VCaP (cell line): ENCODE measurements at regions not wholly inside any gene's neighbourhood (a gene's known extent, or its start where the extent isn't known, plus 50 kb on each side); places are given as distances from the start of the nearest gene placed in this dataset.
"Not testable (repeated sequence)": the region's sequence is repeated elsewhere in the genome, so short reads cannot be mapped to it uniquely, and the experiment has no call there.

Experiments used
- H3K27ac ChIP-seq: fragments of 450-650 bp; 2 replicates; pipeline ENCODE4 v1.5.1; 2017
- TF ChIP-seq, protein P1 (sequence below): fragments of 450-650 bp; conservative IDR thresholded peaks from 2 replicates; pipeline ENCODE4 v1.5.1; 2017; ENCODE audit warnings: mild to moderate bottlenecking, moderate library complexity

DNA sequence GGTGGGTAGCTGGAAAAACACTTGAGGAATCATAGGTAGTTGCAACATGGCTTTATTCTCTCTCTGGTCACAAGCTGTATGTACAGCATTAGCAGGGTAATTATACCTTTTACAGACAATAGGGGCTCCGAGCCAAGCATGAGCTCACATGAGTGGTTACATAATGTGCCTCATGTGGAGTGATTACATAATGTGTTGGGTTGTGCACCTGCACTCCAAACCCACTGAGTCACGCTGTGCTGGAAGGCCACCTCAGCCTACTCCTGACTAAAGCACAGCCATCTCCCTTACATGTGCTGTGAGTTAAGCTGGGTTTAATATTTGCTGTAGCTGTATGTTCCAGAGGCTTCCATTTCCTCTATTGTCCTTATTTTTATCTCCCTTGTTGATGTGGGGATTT lies 348.7 kb upstream of the SEMA3C start:
- H3K27ac ChIP-seq: no peak overlapping the region
- TF ChIP-seq, protein P1, sequence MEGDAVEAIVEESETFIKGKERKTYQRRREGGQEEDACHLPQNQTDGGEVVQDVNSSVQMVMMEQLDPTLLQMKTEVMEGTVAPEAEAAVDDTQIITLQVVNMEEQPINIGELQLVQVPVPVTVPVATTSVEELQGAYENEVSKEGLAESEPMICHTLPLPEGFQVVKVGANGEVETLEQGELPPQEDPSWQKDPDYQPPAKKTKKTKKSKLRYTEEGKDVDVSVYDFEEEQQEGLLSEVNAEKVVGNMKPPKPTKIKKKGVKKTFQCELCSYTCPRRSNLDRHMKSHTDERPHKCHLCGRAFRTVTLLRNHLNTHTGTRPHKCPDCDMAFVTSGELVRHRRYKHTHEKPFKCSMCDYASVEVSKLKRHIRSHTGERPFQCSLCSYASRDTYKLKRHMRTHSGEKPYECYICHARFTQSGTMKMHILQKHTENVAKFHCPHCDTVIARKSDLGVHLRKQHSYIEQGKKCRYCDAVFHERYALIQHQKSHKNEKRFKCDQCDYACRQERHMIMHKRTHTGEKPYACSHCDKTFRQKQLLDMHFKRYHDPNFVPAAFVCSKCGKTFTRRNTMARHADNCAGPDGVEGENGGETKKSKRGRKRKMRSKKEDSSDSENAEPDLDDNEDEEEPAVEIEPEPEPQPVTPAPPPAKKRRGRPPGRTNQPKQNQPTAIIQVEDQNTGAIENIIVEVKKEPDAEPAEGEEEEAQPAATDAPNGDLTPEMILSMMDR: no peak

DNA sequence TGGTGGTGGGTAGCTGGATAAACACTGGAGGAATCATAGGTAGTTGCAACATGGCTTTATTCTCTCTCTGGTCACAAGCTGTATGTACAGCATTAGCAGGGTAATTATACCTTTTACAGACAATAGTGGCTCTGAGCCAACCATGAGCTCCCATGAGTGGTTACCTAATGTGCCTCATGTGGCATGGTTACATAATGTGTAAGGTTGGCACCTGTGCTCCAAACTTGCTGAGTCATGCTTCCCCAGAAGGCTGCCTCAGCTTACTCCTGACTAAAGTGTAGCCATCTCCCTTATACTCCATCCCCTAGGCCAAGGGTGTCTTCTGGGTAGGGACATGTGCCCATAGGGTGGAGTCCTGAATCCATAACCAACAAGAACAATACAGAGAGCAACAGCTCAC lies 345.3 kb upstream of the SEMA3C start:
- H3K27ac ChIP-seq: no peak overlapping the region

DNA sequence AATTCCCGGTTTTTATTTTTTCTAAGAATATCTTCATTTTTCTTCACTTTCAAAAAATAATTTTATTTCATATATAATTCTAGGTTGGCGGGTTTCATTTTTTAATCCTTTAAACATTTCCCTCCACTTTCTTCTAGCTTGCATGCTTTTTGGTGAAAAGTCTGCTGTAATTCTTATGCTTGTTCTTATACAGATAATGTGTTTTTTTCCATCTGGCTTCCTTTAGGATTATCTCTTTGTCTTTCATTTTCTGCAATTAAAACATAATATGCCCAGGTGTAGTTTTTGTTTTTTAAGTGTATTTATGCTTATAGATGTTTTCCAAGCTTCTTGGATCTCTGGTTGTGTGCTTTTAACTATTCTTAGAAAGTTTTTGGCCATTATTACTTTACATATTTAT lies 341.3 kb upstream of the SEMA3C start:
- TF ChIP-seq, protein P1: no peak
- H3K27ac ChIP-seq: no peak overlapping the region

More for the DNA sequence above, 345.3 kb upstream of the SEMA3C start:
- TF ChIP-seq, protein P1: no peak

DNA sequence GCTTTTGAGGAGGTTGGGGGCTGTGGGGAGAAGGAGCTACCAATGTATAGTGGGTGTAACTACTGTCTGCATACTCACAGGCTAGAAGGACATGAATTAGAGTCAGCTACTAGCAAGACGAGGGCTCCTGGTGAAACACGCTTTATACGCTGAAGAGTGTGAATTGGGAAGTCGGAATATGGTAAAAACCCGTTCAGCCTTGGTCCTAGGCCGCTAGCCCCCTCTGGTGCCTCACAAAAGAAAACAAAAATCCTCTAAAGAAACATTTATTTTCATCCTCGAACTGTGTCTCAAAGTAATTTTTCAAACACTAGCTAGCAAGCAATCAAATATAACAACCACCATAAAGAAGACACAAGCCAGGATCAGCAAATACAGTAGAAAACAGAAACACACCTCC lies 338.1 kb upstream of the SEMA3C start:
- no peak overlapping the region for H3K27ac ChIP-seq
- TF ChIP-seq, protein P1: peak; percentile 27; the same call in 1 of the 2 replicates

DNA sequence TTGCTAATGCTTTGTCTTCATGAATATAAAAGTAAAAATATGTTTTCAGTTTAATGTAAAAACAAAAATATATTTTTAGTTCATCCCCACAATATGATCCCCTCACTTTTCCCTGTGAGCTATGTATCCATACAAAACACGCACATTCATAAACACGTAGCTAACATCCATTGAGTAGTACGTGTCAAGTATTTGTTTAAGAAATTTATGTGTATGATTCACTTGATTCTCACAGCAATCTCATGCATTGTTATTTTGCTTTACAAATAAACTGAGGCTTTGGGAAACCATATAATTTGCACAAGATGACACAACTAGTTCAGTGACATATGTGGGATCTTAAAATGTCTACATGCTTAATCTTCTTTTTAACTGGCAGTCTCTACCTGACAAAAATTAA lies 329.6 kb upstream of the SEMA3C start:
- H3K27ac ChIP-seq: no peak overlapping the region
- TF ChIP-seq, protein P1: no peak

DNA sequence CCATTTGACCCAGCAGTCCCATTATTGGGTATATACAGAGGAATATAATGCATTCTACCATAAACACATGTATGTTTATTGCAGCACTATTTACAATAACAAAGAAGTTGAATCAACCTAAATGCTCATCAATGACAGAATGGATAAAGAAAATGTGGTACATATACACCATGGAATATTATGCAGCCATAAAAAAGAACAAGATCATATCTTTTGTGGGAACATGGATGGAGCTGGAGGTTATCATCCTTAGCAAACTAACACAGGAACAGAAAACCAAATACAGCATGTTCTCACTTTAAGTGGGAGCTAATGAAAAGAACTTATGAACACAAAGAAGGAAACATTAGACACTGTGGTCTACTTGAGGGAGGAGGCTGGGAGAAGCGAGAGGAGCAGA lies 328.5 kb upstream of the SEMA3C start:
- not testable (repeated sequence) for H3K27ac ChIP-seq

DNA sequence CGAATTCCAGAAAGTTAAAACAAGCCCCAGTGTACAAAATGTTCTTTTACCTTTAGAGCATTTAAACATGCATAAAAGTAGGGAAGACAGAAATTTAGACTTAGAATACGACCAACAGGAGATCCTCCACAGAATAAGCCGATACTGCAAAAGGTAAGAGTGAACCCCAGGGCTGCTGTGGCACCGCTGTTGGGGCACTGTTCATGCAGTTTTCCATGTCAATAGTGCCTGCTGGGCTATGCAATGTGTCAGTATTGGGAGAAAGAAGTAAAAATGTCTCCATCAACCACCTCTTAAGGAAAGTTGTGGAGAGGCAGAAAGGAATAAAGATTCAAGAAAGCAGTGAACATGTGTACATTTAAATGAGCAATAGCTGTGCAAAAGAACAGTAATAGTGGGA lies 326.5 kb upstream of the SEMA3C start:
- TF ChIP-seq, protein P1: no peak
- no peak overlapping the region for H3K27ac ChIP-seq

DNA sequence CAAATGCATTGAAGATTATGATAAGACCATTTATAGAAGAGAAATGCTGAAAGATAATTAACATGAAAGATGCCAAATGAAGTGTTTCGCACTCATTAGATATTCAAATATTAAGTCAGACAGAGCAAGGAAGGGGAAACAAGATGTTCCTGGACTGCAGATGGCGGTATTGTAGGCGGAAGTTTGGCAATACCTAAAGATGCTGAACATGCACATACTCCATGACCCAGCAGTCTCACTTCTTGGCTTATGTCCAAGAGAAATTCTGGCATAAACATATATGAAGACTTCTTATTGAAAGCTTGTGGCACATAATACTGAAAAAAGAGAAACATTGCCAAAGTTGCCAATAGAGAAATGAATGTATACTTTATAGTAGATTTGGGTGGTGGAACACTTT lies 325.4 kb upstream of the SEMA3C start:
- TF ChIP-seq, protein P1: peak; percentile 39
- H3K27ac ChIP-seq: no peak overlapping the region
